Fibroblast of skin of left quadriceps (primary cell): ENCODE measurements at regions not wholly inside any gene's neighbourhood (a gene's known extent, or its start where the extent isn't known, plus 50 kb on each side); places are given as distances from the start of the nearest gene placed in this dataset.
"Not testable (repeated sequence)": the region's sequence is repeated elsewhere in the genome, so short reads cannot be mapped to it uniquely, and the experiment has no call there.

Source experiments
- DNase-seq, 2 experiments: peaks; one replicate each; pipeline ENCODE4 v3.0.0-alpha.2; 2013; ENCODE audit warnings: low read depth in 2 of 2

DNA sequence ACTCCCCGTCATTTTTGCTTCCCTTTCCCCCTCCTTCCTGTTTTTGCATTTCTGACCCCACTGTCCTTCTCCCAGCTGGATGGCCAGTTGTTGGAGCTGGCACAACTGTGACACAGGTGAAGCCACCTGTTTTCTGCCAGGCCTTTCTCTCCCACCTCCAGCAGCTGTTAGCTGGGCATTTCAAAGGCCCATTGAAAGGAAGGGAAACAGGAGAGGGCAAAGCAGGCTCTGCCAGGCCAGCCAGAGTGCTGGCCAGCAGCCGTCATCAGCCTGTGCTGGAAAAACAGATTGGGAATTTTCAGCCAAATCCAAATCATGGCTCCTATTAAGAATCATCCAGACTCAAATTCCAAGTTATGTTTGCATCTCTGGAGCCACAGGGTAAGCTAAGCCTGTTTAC is 155.2 kb upstream of the C2CD4B start:
- no peak for DNase-seq

DNA sequence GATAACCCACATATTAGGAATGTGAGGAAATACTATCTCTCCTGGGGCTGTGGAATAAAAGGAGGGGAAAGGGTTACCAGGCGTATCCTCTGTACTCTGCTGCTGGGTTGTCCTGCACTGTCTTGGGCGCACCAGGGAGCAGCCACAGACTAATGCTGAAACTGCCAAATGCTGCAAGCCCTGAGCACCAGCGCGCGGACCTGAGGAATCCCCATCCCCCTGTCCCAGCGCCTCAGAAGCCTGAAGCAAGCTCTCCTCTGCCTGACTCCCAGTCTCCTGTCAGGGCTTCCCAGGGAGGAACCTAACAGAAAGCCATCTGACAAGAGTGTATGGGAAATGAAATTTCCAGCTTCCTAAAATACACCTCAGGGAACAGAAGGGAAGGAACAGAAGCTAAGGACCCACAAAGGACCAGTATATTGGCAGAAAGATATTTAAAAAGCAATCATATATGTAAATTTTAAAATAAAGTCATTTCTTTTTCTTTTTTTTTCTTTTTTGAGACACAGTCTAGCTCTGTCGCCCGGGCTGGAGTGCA is 158.3 kb upstream of the C2CD4B start:
- DNase-seq = no peak

DNA sequence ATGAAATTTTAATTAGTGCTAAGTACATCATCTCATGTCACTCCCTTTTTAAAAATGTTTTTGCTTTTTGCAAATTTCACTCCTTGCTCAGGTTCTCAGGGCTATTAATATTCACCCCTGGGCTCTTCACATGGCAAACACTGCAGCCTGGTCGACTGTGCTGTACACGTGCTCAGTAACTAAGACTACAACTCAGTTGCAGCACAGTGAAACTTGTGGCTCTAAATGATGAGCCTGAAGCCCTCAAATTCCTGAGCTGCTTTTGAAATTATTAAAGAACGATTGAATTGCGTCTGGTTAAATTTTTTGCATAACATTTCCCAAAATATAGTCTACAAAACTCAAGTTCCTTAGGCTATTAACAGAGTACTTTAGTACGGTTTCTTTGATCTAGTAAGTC is 159.3 kb upstream of the C2CD4B start:
- peak in 1 of 2 experiments; percentile 3 for DNase-seq

DNA sequence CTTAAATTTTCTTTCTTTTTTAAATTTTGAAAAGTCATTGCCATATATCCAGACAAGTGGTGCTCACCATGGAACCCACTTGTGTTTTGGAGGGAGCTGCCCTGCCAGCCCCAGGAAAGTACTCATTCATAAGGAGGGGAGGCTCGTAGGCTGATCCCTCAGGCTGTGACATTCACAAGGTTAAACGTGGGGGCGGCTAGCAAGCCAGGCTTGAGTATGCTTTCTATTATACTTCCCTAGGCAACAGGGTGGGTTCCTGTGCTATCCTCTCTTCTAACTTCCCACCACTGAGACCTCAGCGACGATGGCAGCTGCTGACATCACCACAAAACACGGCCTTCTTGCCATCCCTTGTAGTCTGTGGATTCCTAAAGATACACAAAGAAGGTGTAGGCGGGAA is 160.5 kb upstream of the C2CD4B start:
- no peak for DNase-seq

DNA sequence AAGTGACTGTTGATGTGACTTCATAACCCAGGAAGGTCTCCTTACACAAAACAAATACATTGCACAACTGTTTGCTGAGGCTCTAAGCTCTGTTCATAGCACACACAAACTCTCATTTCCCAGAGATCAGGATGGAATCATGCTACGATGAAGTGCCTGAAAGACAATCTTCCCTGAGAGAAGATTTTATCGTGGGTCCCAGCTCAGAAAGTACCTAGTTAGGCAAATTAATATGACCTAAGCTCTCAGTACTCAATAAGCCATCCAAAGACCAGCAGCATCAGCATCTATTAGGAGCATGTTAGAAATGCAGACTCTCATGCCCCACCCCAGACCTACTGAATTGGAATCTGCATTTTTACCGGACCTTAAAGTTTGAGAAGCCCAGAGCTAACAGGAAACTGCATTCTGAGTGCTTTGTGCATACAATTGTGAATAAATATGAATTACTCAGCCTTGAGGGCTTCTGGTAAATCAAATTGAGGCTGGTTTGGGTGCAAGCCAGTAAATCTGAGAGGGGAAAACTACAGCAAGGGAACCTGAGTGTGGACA is 161.5 kb upstream of the C2CD4B start:
- no peak for DNase-seq

DNA sequence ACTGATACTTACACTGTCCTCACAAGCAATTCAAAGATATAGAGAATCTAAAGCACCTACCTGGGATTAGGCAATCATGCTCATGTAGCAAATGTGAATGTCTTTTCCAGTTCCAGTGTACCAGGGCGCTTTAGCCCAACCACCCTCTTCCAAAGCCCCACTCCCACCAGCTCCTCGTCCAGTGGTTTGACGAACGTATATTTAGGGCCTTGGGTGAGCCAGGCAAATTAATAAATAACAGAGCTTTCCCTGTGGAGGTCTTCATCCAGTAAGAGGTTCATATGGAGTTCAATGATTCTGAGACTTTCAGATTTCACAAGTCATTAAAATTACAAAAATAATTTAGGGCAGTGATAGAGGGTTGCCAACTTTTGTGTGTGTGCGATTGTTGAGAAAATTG is 162.3 kb upstream of the C2CD4B start:
- DNase-seq = no peak

DNA sequence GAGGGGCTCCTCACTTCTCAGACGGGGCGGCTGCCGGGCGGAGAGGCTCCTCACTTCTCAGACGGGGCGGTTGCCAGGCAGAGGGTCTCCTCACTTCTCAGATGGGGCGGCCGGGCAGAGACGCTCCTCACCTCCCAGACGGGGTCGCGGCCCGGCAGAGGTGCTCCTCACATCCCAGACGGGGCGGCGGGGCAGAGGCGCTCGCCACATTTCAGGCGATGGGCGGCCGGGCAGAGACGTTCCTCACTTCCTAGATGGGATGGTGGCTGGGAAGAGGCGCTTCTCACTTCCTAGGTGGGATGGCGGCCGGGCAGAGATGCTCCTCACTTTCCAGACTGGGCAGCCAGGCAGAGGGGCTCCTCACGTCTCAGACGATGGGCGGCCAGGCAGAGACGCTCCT is 167.4 kb upstream of the C2CD4B start:
- not testable (repeated sequence) for DNase-seq

DNA sequence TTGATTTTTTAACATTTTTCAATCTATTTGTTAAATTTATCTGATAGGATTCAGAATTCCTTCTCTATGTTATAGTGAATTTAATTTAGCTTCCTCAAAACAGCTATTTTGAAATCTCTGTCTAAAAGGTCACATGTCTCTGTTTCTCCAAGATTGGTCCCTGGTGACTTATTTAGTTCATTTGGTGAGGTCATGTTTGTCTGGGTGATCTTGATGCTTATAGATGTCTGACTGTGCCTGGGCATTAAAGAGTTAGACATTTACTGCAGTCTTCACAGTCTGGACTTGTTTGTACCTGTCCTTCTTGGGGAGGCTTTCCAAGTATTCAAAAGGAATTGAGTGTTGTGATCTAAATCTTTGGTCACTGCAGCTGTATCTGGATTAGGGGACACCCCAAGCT is 169.5 kb upstream of the C2CD4B start:
- no peak for DNase-seq

DNA sequence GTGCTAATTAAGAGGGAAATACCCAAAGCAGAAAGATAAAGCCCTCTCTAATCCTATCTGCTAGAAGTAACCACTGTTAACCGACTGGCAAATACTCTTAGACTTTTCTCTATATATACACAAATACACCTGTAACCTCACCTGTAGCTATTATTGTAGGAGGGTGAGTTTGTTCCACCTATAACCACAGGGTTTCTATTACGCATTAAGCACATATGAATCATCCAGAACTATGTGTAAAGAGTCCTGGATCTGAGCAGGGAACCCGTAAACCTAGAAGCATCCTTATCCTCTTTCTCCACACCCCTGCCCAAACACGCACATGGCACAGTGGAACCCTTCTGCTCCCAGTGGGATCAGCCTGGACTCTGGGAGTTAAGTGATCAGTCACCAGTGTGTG is 172.8 kb upstream of the C2CD4B start:
- DNase-seq = no peak

DNA sequence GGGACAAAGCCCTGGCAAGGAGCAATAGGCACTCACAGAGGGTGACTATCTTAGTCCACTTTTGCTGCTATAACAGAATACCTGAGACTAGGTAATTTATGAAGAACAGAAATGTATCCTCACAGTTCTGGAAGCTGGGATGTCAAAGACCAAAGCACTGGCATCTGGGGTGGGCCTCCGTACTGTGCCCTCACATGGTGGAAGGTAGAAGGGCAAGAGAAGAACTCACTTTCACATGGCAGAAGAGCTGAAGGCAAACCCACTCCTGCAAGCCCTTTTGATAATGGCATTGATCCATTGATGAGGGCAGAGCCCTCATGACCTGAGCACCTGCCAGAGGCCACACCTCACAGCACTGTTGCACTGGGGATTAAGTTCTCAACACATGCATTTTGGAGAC is 173.4 kb upstream of the C2CD4B start:
- DNase-seq = no peak

DNA sequence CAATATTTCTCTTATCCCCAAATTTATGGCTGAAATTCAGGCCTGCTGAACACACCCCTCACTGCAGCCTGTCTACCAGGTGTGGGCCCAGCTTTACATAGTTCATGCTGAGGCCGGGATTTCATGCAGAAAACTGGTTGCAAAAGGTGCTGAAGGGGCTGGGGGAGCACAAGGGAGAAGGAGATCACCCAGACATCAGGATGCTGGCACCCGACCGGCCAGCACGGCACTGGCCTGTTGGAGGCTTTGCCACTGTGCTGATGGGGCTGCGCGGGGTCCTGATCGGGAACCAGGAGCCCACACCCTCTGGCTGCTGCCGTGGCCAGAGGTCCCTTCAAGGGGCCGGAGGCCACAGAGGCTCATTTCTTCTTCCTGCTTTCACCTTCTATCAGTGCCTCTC is 177.9 kb upstream of the C2CD4B start:
- no peak for DNase-seq

DNA sequence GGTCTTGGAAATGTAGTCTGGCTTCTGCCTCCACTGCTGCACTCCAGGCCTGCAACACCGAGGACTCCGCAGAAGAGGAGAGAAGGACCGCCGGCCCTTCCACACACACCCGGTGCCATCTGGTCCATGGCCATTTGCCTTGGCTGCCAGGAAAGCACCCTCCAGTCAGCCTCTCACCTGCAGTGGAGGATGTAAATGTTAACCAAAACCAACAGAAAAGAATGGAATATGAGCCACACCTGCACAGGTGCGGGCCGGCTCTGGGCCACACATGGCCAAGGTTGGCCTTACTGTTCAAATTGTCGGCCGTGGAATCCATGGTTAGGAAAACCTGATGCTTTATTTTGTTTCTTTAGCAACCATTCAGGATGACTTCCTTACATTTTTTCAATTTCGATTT is 178.3 kb upstream of the C2CD4B start:
- DNase-seq = no peak

DNA sequence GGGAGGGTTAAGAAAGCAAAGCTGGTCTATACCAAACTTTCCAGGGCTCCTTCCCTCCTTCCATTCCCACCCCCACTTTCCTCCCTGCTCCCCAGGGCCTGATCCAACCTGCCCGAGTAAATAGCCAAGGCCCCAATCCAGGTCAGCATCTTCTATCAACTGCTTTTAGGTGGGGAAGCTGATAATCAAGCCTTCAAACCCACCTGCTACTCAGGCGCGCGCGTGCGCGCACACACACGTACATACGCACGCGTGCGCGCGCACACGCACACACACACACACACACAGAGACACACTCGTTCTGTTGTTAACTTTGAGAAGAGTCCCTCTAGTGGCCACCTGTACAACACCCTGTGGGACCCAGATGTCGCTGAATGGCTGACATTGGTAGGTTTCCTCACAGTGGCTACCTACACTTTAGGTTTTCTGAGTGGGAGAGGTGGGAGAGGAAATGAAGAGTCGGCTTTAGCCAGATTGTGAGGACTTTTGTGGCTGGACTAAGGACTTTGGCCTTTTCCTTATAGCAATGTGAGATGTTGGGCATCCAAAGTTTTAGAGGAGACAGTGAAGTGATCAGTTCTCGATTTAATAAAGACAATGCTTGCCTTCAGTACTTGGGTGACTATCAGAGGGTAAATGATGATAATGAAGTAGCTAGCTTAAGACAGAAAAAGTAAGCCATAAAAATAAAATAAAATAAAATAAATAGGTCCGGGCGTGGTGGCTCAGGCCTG is 179.9 kb upstream of the C2CD4B start:
- DNase-seq = peak; percentile 29 to 34

DNA sequence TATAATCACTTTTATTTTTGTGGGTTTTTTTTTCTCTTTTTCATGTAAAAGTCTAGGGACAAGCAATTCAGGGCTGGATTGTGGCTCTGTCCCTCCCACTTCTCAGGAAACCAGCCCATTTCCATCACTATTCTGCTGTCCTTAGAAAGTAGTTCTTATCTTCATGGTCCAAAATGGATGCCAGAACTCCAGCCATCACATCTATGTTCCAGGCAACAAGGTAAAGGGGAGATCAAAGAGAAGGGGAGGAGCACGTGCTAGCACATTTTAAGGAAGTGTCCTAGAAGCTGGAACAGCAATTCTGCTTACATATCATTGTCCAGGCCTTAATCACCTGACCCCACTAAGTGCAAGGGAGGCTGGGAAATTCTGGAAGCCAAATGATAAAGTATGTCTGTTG is 181.1 kb upstream of the C2CD4B start:
- no peak for DNase-seq

DNA sequence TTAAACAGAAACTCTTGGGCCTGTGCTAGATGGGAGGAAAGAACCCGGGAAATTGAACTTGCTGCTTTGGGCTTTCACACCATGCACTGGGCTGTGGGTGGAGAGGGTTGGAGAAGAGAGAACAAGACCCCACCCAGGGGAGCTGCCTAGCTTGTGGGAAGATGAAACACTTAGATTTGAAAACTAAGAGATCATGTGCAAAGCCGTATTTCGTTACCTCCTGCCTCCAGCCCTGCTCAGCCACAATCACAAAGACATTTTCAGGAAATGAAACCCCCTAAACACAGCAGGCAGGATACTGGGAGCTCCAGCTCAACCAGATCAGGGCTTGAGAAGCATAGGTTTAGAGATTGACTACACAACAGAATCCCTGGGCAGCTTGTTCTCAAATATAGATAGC is 183.0 kb upstream of the C2CD4B start:
- no peak for DNase-seq

DNA sequence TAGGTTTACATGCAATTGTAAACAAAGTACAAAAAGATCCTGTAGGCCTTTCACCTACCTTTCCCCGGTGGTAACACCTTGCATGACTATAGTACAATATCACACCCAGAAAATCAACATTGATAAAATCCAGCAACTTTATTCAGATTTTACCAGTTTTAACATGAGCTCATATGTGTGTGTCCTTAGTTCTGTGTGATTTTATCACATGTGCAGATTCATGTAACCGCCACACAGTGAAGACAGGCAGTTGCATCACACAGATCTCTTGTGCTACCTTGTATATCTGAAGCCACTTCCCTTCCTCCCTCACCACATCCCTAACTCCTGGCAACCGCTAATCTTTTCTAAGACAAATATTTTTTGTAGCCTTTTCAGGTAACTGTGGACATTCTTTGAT is 183.5 kb upstream of the C2CD4B start:
- no peak for DNase-seq

DNA sequence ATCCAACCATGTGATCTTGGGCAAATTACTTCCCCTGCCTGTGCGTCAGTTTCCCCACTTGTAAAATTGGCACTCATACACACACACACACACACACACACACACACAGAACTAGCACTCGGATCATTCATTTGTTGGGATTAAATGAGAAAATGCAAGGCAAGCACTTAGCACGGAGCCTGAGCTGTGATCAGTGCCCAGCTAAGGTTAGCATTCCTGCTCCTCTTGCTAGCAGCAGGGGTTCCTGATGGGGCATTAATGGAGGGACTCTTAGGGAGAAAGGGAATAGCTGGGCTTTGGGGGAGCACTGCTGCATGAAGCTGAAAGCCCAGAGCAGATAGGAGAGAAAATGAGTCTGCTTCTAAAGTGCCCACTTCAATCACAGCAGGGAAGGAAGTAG is 187.7 kb upstream of the C2CD4B start:
- no peak for DNase-seq

DNA sequence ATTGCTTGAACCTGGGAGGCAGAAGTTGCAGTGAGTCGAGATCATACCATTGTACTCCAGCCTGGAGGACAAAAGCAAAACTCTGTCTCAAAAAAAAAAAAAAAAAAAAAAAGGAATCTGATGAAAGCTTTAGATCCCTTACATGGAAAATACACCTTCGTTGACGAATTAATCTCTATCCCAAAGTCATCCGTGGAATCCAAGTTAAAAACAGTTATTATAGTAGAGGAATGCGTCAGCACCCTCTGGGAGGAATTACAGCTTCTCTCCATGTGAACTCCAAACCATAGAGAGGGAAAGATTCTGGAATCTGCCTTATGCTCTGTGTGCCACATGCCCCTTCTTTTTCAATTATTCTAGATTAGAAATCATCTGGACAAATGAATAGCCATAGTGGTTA is 192.3 kb upstream of the C2CD4B start:
- DNase-seq = peak; percentile 11 to 15

DNA sequence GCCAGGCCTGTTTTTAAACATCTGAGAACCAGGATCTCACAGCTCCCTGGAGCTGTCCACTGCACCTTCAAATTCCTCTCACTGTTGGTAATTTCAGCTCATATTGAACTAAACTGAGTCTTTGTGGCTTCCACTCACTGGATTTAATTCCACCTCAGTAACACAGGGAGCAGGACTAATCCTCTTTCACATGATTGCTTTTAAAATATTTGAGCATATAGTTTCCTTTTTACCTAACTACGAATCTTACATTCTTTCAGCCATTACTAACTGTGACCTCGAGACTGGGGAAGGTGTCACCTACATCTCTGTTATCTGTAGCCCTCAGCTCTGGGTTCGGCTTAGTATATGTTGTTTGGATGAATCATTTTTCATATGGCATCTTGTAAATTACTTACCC is 194.3 kb upstream of the C2CD4B start:
- DNase-seq = no peak

DNA sequence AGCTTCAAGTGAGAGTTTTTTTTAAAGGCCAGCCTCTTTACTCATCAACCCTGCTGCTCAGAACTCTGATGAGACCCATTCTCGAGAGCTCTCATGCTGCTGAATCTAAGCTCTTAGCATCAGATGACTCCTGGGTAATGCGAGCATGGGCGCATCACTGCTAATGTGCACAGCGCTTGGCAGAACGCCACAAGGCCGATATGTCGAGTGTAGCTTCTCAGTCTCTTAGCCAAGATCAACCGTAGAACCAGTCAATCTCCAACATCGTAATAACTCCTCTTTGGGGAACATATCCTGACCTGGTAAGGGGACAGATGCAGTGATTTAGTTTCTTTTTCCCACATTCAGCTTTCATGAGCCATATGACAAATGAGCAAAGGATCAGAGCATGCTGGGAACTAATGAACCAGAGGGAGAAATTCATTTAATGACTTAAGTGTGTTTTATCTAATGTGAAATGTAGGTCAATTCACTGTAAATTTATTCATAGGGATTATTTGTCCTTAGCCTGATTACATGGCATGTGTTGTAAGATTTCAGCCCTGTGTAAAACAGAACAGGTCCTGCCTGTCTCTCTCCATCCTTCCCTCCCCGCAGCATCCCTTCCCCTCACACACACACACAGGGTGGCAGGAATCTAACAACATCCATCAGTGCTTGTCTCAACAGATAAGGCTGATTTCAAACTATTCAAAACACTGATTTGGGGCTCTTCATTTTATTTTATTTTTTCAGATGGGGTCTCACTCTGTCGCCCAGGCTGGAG is 195.4 kb upstream of the C2CD4B start:
- no peak for DNase-seq

DNA sequence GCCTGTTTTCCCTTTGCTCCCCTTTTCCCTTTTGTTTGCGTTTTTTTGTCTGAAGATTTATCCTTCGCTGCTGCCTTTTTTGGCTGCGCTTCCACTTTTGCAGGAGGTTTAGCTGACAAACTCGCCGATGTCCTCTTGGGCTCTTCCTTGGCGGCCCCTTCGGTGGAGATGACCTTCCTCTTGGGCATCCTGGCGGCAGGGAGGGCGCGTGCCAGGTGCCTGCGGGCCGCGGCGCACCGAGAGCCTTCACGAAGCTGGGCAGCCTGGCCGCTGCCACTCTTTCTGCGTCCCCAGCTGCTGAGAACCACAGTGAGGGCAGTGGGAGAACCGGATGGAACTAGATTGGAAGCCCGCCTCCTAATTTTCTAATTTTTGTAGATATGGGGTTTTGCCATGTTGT is 197.1 kb upstream of the C2CD4B start:
- DNase-seq = no peak

DNA sequence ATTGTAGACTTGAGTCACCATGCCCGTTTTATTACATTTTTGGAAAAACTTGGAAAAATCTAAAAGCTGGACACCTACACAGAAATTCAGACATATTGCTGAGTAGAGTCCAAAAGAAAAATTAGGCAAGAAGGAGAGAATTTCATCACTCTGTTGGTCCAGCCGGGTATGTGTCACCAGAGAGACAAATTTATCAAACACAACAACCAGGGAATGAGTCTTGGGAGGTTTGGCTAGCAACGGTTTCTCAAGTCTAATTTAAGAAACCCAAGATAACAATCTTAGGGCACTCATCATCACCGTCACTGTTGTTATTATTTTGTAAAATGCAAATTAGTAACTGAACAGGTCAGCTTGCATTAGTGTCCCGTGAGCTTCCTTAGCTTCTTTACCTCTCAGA is 197.5 kb upstream of the C2CD4B start:
- DNase-seq = peak; percentile 20

DNA sequence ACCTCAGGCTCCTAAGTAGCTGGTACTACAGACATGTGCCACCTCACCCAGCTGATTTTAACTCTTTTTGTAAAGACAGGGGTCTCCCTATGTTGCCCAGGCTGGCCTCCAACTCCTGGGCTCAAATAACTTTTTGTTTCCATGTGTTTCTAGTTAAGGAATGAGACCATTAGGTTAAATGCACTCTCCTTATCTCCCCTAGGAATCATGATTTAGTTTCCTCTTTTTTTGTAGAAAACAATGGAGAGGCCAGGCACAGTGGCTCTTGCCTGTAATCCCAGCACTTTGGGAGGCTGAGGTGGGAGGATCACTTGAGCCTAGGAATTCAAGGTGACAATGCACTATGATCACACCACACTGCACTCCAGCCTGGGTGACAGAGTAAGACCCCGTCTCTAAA is 198.8 kb upstream of the C2CD4B start:
- no peak for DNase-seq
